Subcutaneous abdominal adipose tissue (tissue), 5 donors: ENCODE measurements at regions not wholly inside any gene's neighbourhood (a gene's known extent, or its start where the extent isn't known, plus 50 kb on each side); places are given as distances from the start of the nearest gene placed in this dataset.

Source experiments
- H3K27ac ChIP-seq: one replicate; pipeline ENCODE4 v1.7.0; 2013; ENCODE audit warnings: low read depth, mild to moderate bottlenecking, inconsistent platforms, low read length, moderate library complexity
- H3K27me3 ChIP-seq, 5 donors: one replicate each; pipeline ENCODE4 v1.7.0; 2013; ENCODE audit warnings: low read length in 5 of 5, inconsistent platforms in 1 of 5; ENCODE audit not compliant: control insufficient read depth in 5 of 5, insufficient read depth in 4 of 5
- H3K36me3 ChIP-seq, 5 donors: one replicate each; pipeline ENCODE4 v1.7.0; 2013; ENCODE audit warnings: low read length in 5 of 5; ENCODE audit not compliant: control insufficient read depth in 5 of 5, insufficient read depth in 5 of 5
- H3K4me1 ChIP-seq, 5 donors: one replicate each; pipeline ENCODE4 v1.7.0; 2013; ENCODE audit warnings: low read length in 5 of 5, mild to moderate bottlenecking in 3 of 5, moderate library complexity in 1 of 5; ENCODE audit not compliant: control insufficient read depth in 5 of 5, insufficient read depth in 5 of 5
- H3K4me3 ChIP-seq, 5 donors: one replicate each; pipeline ENCODE4 v1.7.0; 2013; ENCODE audit warnings: low read length in 5 of 5, low read depth in 1 of 5
- H3K9ac ChIP-seq, 5 donors: one replicate each; pipeline ENCODE4 v1.7.0; 2013; ENCODE audit warnings: low read length in 5 of 5, mild to moderate bottlenecking in 4 of 5, moderate library complexity in 3 of 5
- H3K9me3 ChIP-seq, 5 donors: one replicate each; pipeline ENCODE4 v1.7.0; 2013; ENCODE audit warnings: low read length in 5 of 5; ENCODE audit not compliant: control insufficient read depth in 5 of 5
- donor health status: healthy.
- donor health status: healthy.
- donor health status: healthy.
- donor health status: healthy.
- donor health status: healthy.

DNA sequence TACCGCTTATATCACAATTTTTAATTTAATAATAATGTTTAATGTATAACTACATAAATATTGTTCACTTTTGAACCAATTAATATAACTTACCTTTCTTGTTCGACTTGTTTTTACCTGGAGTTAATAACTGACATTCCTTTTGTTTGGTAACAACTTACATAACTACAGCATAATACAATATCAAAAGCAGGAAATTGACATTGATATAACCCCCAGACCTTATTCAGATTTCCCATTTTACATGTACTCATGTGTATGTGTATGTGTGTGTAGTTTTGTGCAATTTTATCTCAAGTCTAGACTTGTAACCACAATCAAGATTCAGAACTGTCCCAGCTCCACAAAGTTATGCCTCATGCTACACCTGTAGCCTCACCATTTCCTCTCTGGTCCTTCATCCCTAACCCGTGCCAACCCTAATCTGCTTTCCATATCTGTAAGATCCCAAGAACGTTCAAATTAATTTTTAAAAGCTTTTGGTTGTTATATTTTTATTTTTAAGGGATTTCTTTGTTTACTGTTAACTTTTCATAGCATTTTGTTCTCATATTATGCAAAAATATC lies 190.6 kb downstream of the MANEA start:
- H3K4me3 ChIP-seq, result no peak overlapping the region
- H3K4me1 ChIP-seq, result no peaks in the 10 kb centered on the region
- no peak overlapping the region for H3K27ac ChIP-seq
- H3K36me3 ChIP-seq, result no peaks in the 10 kb centered on the region
- H3K9ac ChIP-seq, result no peak overlapping the region
- H3K27me3 ChIP-seq, result no peaks in the 10 kb centered on the region
- H3K9me3 ChIP-seq, result no peaks in the 10 kb centered on the region

DNA sequence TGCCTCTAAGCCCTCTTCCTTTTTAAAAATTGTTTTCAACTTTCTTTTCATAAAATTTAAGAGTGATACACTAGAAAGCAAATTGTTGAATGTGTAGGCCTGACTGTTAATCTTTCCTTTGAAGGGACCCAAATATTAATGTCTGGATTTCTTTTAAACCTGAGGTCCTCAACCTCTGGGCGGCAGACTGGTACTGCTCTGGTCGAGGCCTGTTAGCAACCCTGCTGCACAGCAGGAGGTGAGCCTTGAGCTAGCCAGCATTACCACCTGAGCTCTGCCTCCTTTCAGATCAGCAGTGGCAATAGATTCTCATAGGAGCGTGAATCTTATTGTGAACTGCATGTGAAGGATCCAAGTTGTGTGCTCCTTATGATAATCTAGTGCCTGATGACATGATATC lies 191.2 kb downstream of the MANEA start:
- H3K4me1 ChIP-seq, result no peaks in the 10 kb centered on the region
- no peak overlapping the region for H3K9ac ChIP-seq
- H3K27ac ChIP-seq, result no peak overlapping the region
- no peaks in the 10 kb centered on the region for H3K36me3 ChIP-seq
- no peaks in the 10 kb centered on the region for H3K27me3 ChIP-seq
- no peak overlapping the region for H3K4me3 ChIP-seq
- no peaks in the 10 kb centered on the region for H3K9me3 ChIP-seq

DNA sequence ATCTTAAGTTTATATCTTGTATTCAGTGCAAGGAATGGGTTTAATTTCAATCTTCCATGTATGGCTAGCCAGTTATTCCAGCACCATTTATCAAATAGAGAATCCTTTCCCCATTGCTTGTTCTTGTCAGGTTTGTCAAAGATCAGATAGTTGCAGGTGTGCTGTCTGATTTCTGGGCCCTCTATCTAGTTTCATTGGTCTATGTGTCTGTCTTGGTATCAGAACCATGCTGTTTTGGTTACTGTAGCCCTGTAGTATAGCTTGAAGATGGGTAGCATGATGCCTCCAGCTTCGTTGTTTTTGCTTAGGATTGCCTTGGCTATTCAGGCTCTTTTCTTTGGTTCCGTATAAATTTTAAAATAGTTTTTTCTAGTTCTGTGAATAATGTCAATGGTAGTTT lies 200.0 kb downstream of the MANEA start:
- Histone ChIP-seq H3K9me3 (no peaks in the 10 kb centered on the region), H3K27ac (no peak overlapping the region), H3K4me1 (no peaks in the 10 kb centered on the region), H3K27me3 (no peaks in the 10 kb centered on the region), H3K9ac (no peak overlapping the region), H3K36me3 (no peaks in the 10 kb centered on the region), H3K4me3 (no peak overlapping the region)

DNA sequence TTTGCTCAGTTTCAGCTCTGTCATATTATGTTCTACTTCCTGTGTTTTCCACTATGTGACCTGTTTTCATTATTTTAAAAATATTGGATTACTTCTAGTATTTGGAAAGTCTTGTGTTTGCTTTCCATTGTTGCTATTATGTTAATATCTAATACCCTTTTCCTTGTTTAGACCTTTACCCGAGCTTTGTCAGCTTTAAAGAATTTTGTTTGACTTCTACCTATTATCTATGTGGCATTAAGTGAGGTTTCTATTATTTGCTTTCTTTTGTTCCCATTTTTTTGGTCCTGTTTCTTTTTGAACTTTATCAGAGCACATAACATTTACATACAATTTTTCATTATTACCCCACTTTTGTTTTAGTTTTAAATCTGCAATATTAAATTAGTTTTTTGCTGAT lies 202.7 kb downstream of the MANEA start:
- Histone ChIP-seq H3K9ac (no peak overlapping the region), H3K27me3 (no peaks in the 10 kb centered on the region), H3K9me3 (no peaks in the 10 kb centered on the region), H3K27ac (no peak overlapping the region), H3K4me1 (no peaks in the 10 kb centered on the region), H3K36me3 (no peaks in the 10 kb centered on the region), H3K4me3 (no peak overlapping the region)

DNA sequence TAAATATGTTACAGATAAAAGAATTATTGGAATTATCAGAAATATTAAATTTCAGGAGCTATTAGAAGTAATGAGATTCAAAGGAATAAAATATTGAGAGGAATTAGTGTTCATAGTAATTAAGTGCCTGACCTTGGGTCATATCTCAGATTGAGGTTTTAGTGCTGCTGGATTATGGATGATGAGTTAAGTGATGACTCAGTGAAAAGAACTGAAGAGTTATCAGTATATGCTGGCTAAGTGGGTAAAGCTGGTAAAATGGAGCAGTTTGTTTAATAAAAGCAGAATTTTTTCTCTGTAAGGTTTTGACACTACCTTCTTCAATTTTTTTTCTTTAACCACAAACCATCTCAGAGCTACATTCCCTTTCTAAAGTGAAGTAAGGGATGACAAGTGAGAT lies 206.7 kb downstream of the MANEA start:
- H3K4me3 ChIP-seq, result no peak overlapping the region
- H3K9ac ChIP-seq, result no peak overlapping the region
- H3K4me1 ChIP-seq, result no peaks in the 10 kb centered on the region
- H3K27ac ChIP-seq, result no peak overlapping the region
- H3K36me3 ChIP-seq, result no peaks in the 10 kb centered on the region
- H3K9me3 ChIP-seq, result no peaks in the 10 kb centered on the region
- H3K27me3 ChIP-seq, result no peaks in the 10 kb centered on the region

DNA sequence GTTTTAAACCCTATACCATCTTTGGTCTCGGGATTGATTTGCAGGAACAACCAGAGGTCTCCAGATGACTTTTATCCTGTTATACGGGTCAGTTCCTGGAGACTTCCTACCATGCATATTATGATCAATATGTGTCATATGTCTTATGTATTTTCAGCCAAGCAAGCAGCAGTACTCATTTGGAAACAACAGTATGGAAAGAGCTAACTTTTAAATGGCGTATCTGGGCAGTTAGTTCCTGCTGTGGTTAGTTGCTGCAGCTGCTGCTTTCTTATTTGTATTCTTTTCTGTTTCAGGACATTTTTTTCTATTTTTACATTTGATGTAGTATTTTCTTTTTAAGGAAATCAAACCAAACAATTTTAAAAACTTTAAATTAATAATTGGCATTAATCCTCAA lies 207.5 kb downstream of the MANEA start:
- Histone ChIP-seq H3K9ac (no peak overlapping the region), H3K4me1 (no peaks in the 10 kb centered on the region), H3K27ac (no peak overlapping the region), H3K27me3 (no peaks in the 10 kb centered on the region), H3K9me3 (no peaks in the 10 kb centered on the region), H3K36me3 (no peaks in the 10 kb centered on the region), H3K4me3 (no peak overlapping the region)

DNA sequence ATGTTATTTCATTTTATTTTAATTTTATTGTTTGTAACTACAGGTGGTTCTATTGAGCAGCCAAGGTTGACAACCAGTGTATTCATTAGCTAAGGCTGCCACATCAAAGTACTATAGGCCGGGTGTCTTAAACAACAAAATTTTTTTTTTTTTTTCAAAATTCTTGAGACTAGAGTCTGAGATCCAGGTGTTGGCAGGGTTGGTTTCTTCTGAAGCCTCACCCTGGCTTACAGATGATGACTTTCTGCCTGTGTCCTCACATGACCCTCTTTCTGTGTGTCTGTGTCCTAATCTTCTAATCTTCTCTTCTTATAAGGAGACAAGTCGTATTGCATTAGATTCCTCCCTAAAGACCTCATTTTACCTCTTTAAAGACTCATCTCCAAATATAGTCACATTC lies 208.4 kb downstream of the MANEA start:
- Histone ChIP-seq H3K9ac (no peak overlapping the region), H3K27me3 (no peaks in the 10 kb centered on the region), H3K4me3 (no peak overlapping the region), H3K36me3 (no peaks in the 10 kb centered on the region), H3K27ac (no peak overlapping the region), H3K9me3 (no peaks in the 10 kb centered on the region), H3K4me1 (no peaks in the 10 kb centered on the region)

DNA sequence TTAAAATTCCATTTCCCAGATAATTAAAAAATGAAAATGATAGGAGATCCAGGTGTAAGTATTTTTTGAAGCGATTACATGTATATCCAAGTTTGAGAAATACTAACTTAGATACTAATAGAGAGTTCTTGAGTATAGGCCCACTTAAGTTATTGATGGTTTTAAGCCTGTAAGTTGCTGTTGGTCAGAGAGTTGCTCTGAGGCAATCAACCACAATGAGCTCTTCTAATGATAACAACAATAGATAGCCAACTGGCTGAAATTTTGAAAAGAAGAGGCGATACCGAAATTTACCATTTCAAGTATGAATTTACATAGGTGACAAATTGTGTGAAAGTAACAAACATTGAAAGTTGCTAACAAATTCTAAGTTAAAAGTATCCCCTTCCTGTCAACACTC lies 209.5 kb downstream of the MANEA start:
- H3K9me3 ChIP-seq, result no peaks in the 10 kb centered on the region
- no peaks in the 10 kb centered on the region for H3K36me3 ChIP-seq
- no peaks in the 10 kb centered on the region for H3K4me1 ChIP-seq
- no peak overlapping the region for H3K4me3 ChIP-seq
- H3K9ac ChIP-seq, result no peak overlapping the region
- no peaks in the 10 kb centered on the region for H3K27me3 ChIP-seq
- no peak overlapping the region for H3K27ac ChIP-seq

DNA sequence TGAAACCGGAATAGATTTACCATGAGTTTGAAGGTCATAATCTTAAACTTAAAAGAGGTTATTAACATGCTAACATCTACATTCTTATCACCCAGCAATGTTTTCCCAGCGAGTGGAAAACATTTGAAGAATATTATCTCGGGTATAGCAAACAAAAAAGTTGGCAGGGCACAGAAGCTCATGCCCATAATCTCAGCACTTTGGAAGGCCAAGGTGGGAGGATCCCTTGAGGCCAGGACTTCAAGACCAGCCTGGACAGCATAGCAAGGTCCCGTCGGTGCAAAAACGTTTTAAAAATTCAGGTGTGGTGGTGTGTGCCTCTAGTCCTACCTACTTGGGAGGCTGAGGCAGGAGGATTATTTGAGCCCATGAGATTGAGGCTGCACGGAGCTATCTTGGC lies 213.5 kb downstream of the MANEA start:
- H3K9me3 ChIP-seq, result peaks cover 0 to 4% (median under 1%) of the 10 kb centered on the region in 5 donors
- no peak overlapping the region for H3K4me3 ChIP-seq
- no peak overlapping the region for H3K27ac ChIP-seq

DNA sequence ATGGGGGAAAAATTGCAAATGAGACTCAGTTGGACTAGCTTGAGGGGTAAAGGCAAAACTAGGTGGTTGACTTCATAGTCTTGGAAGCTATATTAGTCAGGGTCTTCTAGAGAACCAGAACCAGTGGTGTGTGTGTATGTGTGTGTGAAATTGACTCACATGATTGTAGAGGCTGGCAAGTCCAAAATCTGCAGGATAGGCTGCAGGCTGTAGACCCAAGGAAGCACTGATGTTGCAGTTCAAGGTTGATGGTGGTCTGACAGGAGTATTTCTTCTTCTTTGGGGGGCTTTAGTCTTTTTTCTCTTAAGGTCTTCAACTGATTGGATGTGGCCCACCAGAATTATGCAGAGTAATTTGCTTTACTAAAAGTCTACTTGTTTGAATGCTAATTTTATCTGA lies 217.4 kb downstream of the MANEA start:
- Histone ChIP-seq H3K4me3 (no peak overlapping the region), H3K36me3 (peaks cover 0 to 2% (median 0%) of the 10 kb centered on the region in 5 donors), H3K4me1 (no peaks in the 10 kb centered on the region), H3K9me3 (peaks cover 0 to 4% (median 2%) of the 10 kb centered on the region in 5 donors), H3K9ac (no peak overlapping the region), H3K27ac (no peak overlapping the region), H3K27me3 (no peaks in the 10 kb centered on the region)

More for the DNA sequence above, 213.5 kb downstream of the MANEA start:
- H3K36me3 ChIP-seq, result peaks cover 0 to 2% (median 0%) of the 10 kb centered on the region in 5 donors
- no peak overlapping the region for H3K9ac ChIP-seq
- H3K27me3 ChIP-seq, result no peaks in the 10 kb centered on the region
- no peaks in the 10 kb centered on the region for H3K4me1 ChIP-seq

DNA sequence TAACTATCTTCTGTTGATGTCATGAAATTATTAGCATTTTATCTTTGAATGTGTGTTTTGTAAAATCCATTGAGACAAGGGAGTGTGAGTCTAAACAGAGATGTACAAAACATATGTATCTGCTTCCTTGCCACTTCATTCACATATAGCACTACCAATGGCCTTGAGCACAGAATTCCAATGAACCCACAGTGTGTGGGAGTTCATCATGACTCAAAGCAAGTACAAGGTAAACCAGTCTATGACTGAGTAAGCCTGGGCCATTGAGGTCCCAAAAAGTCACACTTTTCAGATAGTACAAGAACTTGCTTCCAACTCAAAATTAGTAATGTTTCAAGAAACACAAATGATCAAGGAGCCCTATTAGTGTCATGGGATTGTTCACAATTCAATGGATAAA lies 218.6 kb downstream of the MANEA start:
- Histone ChIP-seq H3K4me1 (no peaks in the 10 kb centered on the region), H3K27me3 (no peaks in the 10 kb centered on the region), H3K4me3 (no peak overlapping the region), H3K36me3 (peaks cover 0 to 2% (median 0%) of the 10 kb centered on the region in 5 donors), H3K9ac (no peak overlapping the region), H3K9me3 (peaks cover 0 to 4% (median 2%) of the 10 kb centered on the region in 5 donors), H3K27ac (no peak overlapping the region)
